DND-41 (cell line): ENCODE measurements at regions not wholly inside any gene's neighbourhood (a gene's known extent, or its start where the extent isn't known, plus 50 kb on each side); places are given as distances from the start of the nearest gene placed in this dataset.

Source experiments
- EZH2 ChIP-seq: IDR thresholded peaks from 3 replicates; pipeline ENCODE4 v1.6.1; 2012; ENCODE audit warnings: borderline replicate concordance, low read depth, mild to moderate bottlenecking, moderate library complexity, low read length, inconsistent platforms; ENCODE audit not compliant: severe bottlenecking
- TF ChIP-seq, protein P1 (sequence below): IDR thresholded peaks from 2 replicates; pipeline ENCODE4 v1.5.1; 2012; ENCODE audit warnings: borderline replicate concordance, low read length, moderate library complexity, mild to moderate bottlenecking; ENCODE audit not compliant: poor library complexity, severe bottlenecking; ENCODE audit errors: extremely low read depth

DNA sequence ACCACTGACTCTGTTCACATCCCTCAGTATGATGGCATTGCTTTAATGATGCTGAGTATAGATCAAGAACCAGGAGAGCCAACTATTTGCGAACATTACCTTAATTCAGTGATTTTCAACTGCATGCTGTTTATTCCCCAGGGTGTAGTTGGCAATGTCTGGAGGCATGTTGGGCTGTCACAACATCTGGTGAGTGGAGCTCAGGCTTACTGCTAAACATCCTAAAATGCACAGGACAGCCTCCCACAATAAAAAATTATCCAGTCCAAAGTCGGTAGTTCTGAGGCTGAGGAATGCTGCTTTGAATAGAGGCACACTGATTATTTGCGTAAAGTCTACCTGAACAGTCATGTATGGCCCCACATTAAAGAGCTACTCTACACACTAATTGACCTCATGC, 94.8 kb upstream of the OPRM1 start:
- TF ChIP-seq, protein P1, sequence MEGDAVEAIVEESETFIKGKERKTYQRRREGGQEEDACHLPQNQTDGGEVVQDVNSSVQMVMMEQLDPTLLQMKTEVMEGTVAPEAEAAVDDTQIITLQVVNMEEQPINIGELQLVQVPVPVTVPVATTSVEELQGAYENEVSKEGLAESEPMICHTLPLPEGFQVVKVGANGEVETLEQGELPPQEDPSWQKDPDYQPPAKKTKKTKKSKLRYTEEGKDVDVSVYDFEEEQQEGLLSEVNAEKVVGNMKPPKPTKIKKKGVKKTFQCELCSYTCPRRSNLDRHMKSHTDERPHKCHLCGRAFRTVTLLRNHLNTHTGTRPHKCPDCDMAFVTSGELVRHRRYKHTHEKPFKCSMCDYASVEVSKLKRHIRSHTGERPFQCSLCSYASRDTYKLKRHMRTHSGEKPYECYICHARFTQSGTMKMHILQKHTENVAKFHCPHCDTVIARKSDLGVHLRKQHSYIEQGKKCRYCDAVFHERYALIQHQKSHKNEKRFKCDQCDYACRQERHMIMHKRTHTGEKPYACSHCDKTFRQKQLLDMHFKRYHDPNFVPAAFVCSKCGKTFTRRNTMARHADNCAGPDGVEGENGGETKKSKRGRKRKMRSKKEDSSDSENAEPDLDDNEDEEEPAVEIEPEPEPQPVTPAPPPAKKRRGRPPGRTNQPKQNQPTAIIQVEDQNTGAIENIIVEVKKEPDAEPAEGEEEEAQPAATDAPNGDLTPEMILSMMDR: no peak
- no peak for TF ChIP-seq EZH2
